Smooth muscle cell (in vitro differentiated cells): ENCODE measurements at regions not wholly inside any gene's neighbourhood (a gene's known extent, or its start where the extent isn't known, plus 50 kb on each side); places are given as distances from the start of the nearest gene placed in this dataset.
"Not testable (repeated sequence)": the region's sequence is repeated elsewhere in the genome, so short reads cannot be mapped to it uniquely, and the experiment has no call there.

Experiments used
- DNase-seq: peaks from one replicate; lab custom pipeline; 2025; ENCODE audit not compliant: unreplicated experiment; lab: John Stamatoyannopoulos, UW
- H2AFZ ChIP-seq: fragments of 200-600 bp; sonication (generic); 2 replicates; pipeline ENCODE4 v1.6.0; 2016; ENCODE audit warnings: antibody characterized with exemption, low read depth, mild to moderate bottlenecking
- H3F3A ChIP-seq: fragments of 200-600 bp; sonication (generic); 2 replicates; pipeline ENCODE4 v1.6.0; 2017; ENCODE audit warnings: antibody characterized with exemption, low read depth
- H3K27ac ChIP-seq: fragments of 200-600 bp; sonication (generic); 2 replicates; pipeline ENCODE4 v1.5.1; 2016; ENCODE audit warnings: low read depth, mild to moderate bottlenecking
- H3K27me3 ChIP-seq: fragments of 200-600 bp; sonication (generic); 2 replicates; pipeline ENCODE4 v1.6.1; 2016; ENCODE audit warnings: low read depth, mild to moderate bottlenecking
- H3K36me3 ChIP-seq: fragments of 200-600 bp; sonication (generic); 2 replicates; pipeline ENCODE4 v1.5.1; 2016; ENCODE audit warnings: low read depth
- H3K4me1 ChIP-seq: fragments of 200-600 bp; sonication (generic); 2 replicates; pipeline ENCODE4 v1.5.1; 2016; ENCODE audit warnings: low read depth
- H3K4me2 ChIP-seq: fragments of 200-600 bp; sonication (generic); 2 replicates; pipeline ENCODE4 v1.6.0; 2016; ENCODE audit warnings: mild to moderate bottlenecking
- H3K4me3 ChIP-seq: fragments of 200-600 bp; sonication (generic); 2 replicates; pipeline ENCODE4 v1.5.1; 2016; ENCODE audit warnings: mild to moderate bottlenecking
- H3K79me2 ChIP-seq: fragments of 200-600 bp; sonication (generic); 2 replicates; pipeline ENCODE4 v1.6.0; 2016; ENCODE audit warnings: low read depth, mild to moderate bottlenecking
- H3K9ac ChIP-seq: fragments of 200-600 bp; sonication (generic); 2 replicates; pipeline ENCODE4 v1.6.0; 2016; ENCODE audit warnings: low read depth
- H3K9me3 ChIP-seq: fragments of 200-600 bp; sonication (generic); replicated peaks from 2 replicates; pipeline ENCODE4 v1.5.1; 2016; ENCODE audit warnings: low read depth
- H4K20me1 ChIP-seq: fragments of 200-600 bp; sonication (generic); 2 replicates; pipeline ENCODE4 v1.6.0; 2016; ENCODE audit warnings: low read depth
- CTCF ChIP-seq: fragments of 200-600 bp; sonication (generic); IDR thresholded peaks from 2 replicates; pipeline ENCODE4 v1.5.1; 2017; ENCODE audit warnings: borderline replicate concordance, mild to moderate bottlenecking, antibody characterized with exemption; ENCODE audit not compliant: insufficient read depth, poor library complexity, severe bottlenecking
- WGBS: methylation state at CpG from one replicate; pipeline ENCODE4 v1.1.7; 2016; ENCODE audit warnings: low lambda C conversion rate; 5-methylcytosine and 5-hydroxymethylcytosine counted together

GRCh38 chr7:85682833-85683620 is 496.2 kb upstream of the SEMA3D start:
- Histone ChIP-seq H2AFZ (no peak overlapping the region), H4K20me1 (no peaks in the 10 kb centered on the region), H3K9me3 (no peaks in the 10 kb centered on the region), H3K27me3 (no peaks in the 10 kb centered on the region), H3K4me1 (no peaks in the 10 kb centered on the region), H3K79me2 (no peaks in the 10 kb centered on the region), H3K9ac (no peak overlapping the region), H3K4me3 (no peak overlapping the region), H3K27ac (peak overlapping the region; percentile 28), H3K4me2 (no peak overlapping the region), H3K36me3 (no peaks in the 10 kb centered on the region), H3F3A (no peaks in the 10 kb centered on the region)
- WGBS: 74% methylated on average over 1 of the region's 1 CpG
- no peak for TF ChIP-seq CTCF
- DNase-seq: no peak

GRCh38 chr7:85681241-85681640 is 494.4 kb upstream of the SEMA3D start:
- no peak for DNase-seq
- TF ChIP-seq CTCF: no peak
- Histone ChIP-seq H3K4me1 (no peaks in the 10 kb centered on the region), H3K27me3 (no peaks in the 10 kb centered on the region), H3K9ac (no peak overlapping the region), H3F3A (no peaks in the 10 kb centered on the region), H3K27ac (no peak overlapping the region), H3K4me2 (no peak overlapping the region), H3K9me3 (no peaks in the 10 kb centered on the region), H3K36me3 (no peaks in the 10 kb centered on the region), H4K20me1 (no peaks in the 10 kb centered on the region), H3K4me3 (no peak overlapping the region), H2AFZ (no peak overlapping the region), H3K79me2 (no peaks in the 10 kb centered on the region)
- 97% methylated on average over 2 of the region's 2 CpGs for WGBS

GRCh38 chr7:85675093-85675492 is 488.2 kb upstream of the SEMA3D start:
- not testable (repeated sequence) for H4K20me1 ChIP-seq, H2AFZ ChIP-seq, H3K4me1 ChIP-seq, H3K9me3 ChIP-seq, DNase-seq, H3K27ac ChIP-seq, H3K4me3 ChIP-seq, H3K36me3 ChIP-seq, H3K79me2 ChIP-seq, H3K4me2 ChIP-seq, H3K9ac ChIP-seq, H3F3A ChIP-seq, H3K27me3 ChIP-seq
- WGBS: 90% methylated on average over 2 of the region's 2 CpGs

GRCh38 chr7:85673876-85674275 is 487.0 kb upstream of the SEMA3D start:
- Histone ChIP-seq H3K4me1 (no peaks in the 10 kb centered on the region), H3K36me3 (no peaks in the 10 kb centered on the region), H3K4me3 (no peak overlapping the region), H3K4me2 (no peak overlapping the region), H3K27me3 (no peaks in the 10 kb centered on the region), H3F3A (no peaks in the 10 kb centered on the region), H3K27ac (no peak overlapping the region), H3K79me2 (no peaks in the 10 kb centered on the region), H2AFZ (no peak overlapping the region), H3K9me3 (no peaks in the 10 kb centered on the region), H3K9ac (no peak overlapping the region), H4K20me1 (no peaks in the 10 kb centered on the region)
- DNase-seq: no peak
- no peak for TF ChIP-seq CTCF
- 71% methylated on average over 2 of the region's 2 CpGs for WGBS
